Mesendoderm (in vitro differentiated cells): ENCODE measurements at regions not wholly inside any gene's neighbourhood (a gene's known extent, or its start where the extent isn't known, plus 50 kb on each side); places are given as distances from the start of the nearest gene placed in this dataset.

ENCODE experiments used
- DNase-seq: peaks from one replicate; pipeline ENCODE4 v3.0.0; 2013
- H2AK5ac ChIP-seq: 2 replicates; pipeline ENCODE4 v1.6.1; 2013; ENCODE audit warnings: low read length, inconsistent platforms
- H2BK120ac ChIP-seq: 2 replicates; pipeline ENCODE4 v1.6.1; 2013; ENCODE audit warnings: low read depth, mild to moderate bottlenecking, low read length, moderate library complexity, mixed read lengths
- H2BK15ac ChIP-seq: replicated peaks from 2 replicates; pipeline ENCODE4 v1.6.1; 2013; ENCODE audit warnings: low read depth, mild to moderate bottlenecking, moderate library complexity
- H2BK5ac ChIP-seq: 2 replicates; pipeline ENCODE4 v1.6.1; 2013; ENCODE audit warnings: low read length, inconsistent platforms
- H3K18ac ChIP-seq: 2 replicates; pipeline ENCODE4 v1.6.1; 2013; ENCODE audit warnings: mild to moderate bottlenecking, low read length, mixed read lengths
- H3K23ac ChIP-seq: one replicate; pipeline ENCODE4 v1.6.1; 2013; ENCODE audit warnings: low read length
- H3K27ac ChIP-seq: 2 replicates; pipeline ENCODE4 v1.5.1; 2013; ENCODE audit warnings: low read depth, mild to moderate bottlenecking, inconsistent platforms, low read length, moderate library complexity
- H3K27me3 ChIP-seq: 2 replicates; pipeline ENCODE4 v1.6.1; 2013; ENCODE audit warnings: low read length, control low read depth, mild to moderate bottlenecking, inconsistent platforms; ENCODE audit not compliant: insufficient read depth, poor library complexity
- H3K36me3 ChIP-seq: 2 replicates; pipeline ENCODE4 v1.6.1; 2013; ENCODE audit warnings: low read length, inconsistent platforms; ENCODE audit not compliant: control insufficient read depth, insufficient read depth
- H3K4ac ChIP-seq: one replicate; pipeline ENCODE4 v1.6.1; 2013; ENCODE audit warnings: low read depth, mild to moderate bottlenecking, low read length, moderate library complexity
- H3K4me1 ChIP-seq: 2 replicates; pipeline ENCODE4 v1.6.1; 2013; ENCODE audit warnings: low read depth, low read length, inconsistent platforms; ENCODE audit not compliant: control insufficient read depth
- H3K4me2 ChIP-seq: 2 replicates; pipeline ENCODE4 v1.6.1; 2013; ENCODE audit warnings: low read length
- H3K4me3 ChIP-seq: 2 replicates; pipeline ENCODE4 v1.5.1; 2013; ENCODE audit warnings: mild to moderate bottlenecking, low read length
- H3K56ac ChIP-seq: one replicate; pipeline ENCODE4 v1.6.1; 2013; ENCODE audit warnings: low read length
- H3K79me1 ChIP-seq: 2 replicates; pipeline ENCODE4 v1.6.1; 2013; ENCODE audit warnings: low read length, inconsistent platforms
- H3K79me2 ChIP-seq: 2 replicates; pipeline ENCODE4 v1.6.1; 2013; ENCODE audit warnings: mild to moderate bottlenecking, low read length; ENCODE audit not compliant: control insufficient read depth, insufficient read depth
- H3K9ac ChIP-seq: 2 replicates; pipeline ENCODE4 v1.6.1; 2013; ENCODE audit warnings: low read length, inconsistent platforms
- H4K5ac ChIP-seq: one replicate; pipeline ENCODE4 v1.6.1; 2013; ENCODE audit warnings: low read length
- H4K8ac ChIP-seq: one replicate; pipeline ENCODE4 v1.6.1; 2013; ENCODE audit warnings: low read depth, mild to moderate bottlenecking, control low read depth, low read length, moderate library complexity
- WGBS: extraction: QIAGEN DNeasy Blood & Tissue Kit; methylation state at CpG from one replicate; pipeline ENCODE4 v1.1.7; 2013; ENCODE audit warnings: low lambda C conversion rate, missing lambda C conversion rate; ENCODE audit not compliant: insufficient coverage; ENCODE audit errors: extremely low coverage; 5-methylcytosine and 5-hydroxymethylcytosine counted together

DNA sequence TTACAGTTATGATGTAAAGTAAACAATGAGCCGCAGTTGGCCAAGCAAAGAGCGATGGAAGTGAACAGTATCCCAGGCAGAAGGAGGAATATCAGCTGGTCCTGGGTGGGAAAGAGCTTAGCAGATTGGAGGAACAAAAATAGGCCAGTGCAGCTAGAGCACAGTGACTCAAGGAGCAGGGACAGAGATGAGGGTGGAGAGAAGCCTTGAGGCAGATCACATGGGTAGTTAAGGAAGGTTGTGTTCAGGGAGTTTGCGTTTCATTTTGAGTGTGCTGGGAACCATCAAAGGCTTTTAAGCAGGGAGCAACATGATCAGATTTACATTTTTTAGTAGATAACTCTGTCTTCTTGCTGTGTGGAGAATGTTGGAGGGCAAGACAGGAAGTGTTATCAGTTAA, 113.6 kb downstream of the OAT start:
- H3K4me3 ChIP-seq = no peak overlapping the region
- no peak overlapping the region for H2BK5ac ChIP-seq
- H3K27me3 ChIP-seq = no peaks in the 10 kb centered on the region
- no peak overlapping the region for H2BK15ac ChIP-seq
- H3K79me2 ChIP-seq = no peaks in the 10 kb centered on the region
- no CpG with 5 or more reads among the region's 3 CpGs for WGBS
- H4K8ac ChIP-seq = no peak overlapping the region
- H3K4ac ChIP-seq = no peak overlapping the region
- no peak overlapping the region for H3K56ac ChIP-seq
- no peaks in the 10 kb centered on the region for H3K36me3 ChIP-seq
- no peak overlapping the region for H3K4me2 ChIP-seq
- no peak overlapping the region for H3K9ac ChIP-seq
- H3K79me1 ChIP-seq = no peaks in the 10 kb centered on the region
- H2AK5ac ChIP-seq = no peak overlapping the region
- H3K27ac ChIP-seq = no peak overlapping the region
- no peak overlapping the region for H3K18ac ChIP-seq
- no peak overlapping the region for H2BK120ac ChIP-seq
- DNase-seq = no peak
- H3K4me1 ChIP-seq = no peaks in the 10 kb centered on the region
- H3K23ac ChIP-seq = no peak overlapping the region
- no peak overlapping the region for H4K5ac ChIP-seq

- H2BK120ac ChIP-seq = no peak overlapping the region
- H3K79me1 ChIP-seq = no peaks in the 10 kb centered on the region
- no peak overlapping the region for H4K8ac ChIP-seq
- no peak overlapping the region for H3K18ac ChIP-seq
- no peak overlapping the region for H3K4ac ChIP-seq
- H3K56ac ChIP-seq = no peak overlapping the region
- no peak for DNase-seq
- no peak overlapping the region for H3K4me2 ChIP-seq
- no CpG with 5 or more reads among the region's 6 CpGs for WGBS
- no peaks in the 10 kb centered on the region for H3K79me2 ChIP-seq
- H3K9ac ChIP-seq = no peak overlapping the region
- H3K23ac ChIP-seq = no peak overlapping the region
- H3K27me3 ChIP-seq = no peaks in the 10 kb centered on the region
- H3K27ac ChIP-seq = no peak overlapping the region
- no peak overlapping the region for H2AK5ac ChIP-seq
- H2BK5ac ChIP-seq = no peak overlapping the region
- no peak overlapping the region for H3K4me3 ChIP-seq
- no peaks in the 10 kb centered on the region for H3K4me1 ChIP-seq
- H4K5ac ChIP-seq = no peak overlapping the region
- no peak overlapping the region for H2BK15ac ChIP-seq
- no peaks in the 10 kb centered on the region for H3K36me3 ChIP-seq
These were observed 114.9 kb downstream of the OAT start for GRCh38 chr10:124303662-124304418.

GRCh38 chr10:124302951-124303505, 115.7 kb downstream of the OAT start:
- no peak for DNase-seq
- Histone ChIP-seq H3K18ac (no peak overlapping the region), H4K5ac (no peak overlapping the region), H3K9ac (no peak overlapping the region), H3K4ac (no peak overlapping the region), H3K79me2 (no peaks in the 10 kb centered on the region), H3K23ac (no peak overlapping the region), H2AK5ac (no peak overlapping the region), H3K79me1 (no peaks in the 10 kb centered on the region), H3K4me3 (no peak overlapping the region), H2BK15ac (no peak overlapping the region), H3K4me1 (no peaks in the 10 kb centered on the region), H3K36me3 (no peaks in the 10 kb centered on the region), H3K27ac (no peak overlapping the region), H4K8ac (no peak overlapping the region), H2BK120ac (no peak overlapping the region), H3K27me3 (no peaks in the 10 kb centered on the region), H3K4me2 (no peak overlapping the region), H3K56ac (no peak overlapping the region), H2BK5ac (no peak overlapping the region)
- WGBS = no CpG with 5 or more reads among the region's 8 CpGs

DNA sequence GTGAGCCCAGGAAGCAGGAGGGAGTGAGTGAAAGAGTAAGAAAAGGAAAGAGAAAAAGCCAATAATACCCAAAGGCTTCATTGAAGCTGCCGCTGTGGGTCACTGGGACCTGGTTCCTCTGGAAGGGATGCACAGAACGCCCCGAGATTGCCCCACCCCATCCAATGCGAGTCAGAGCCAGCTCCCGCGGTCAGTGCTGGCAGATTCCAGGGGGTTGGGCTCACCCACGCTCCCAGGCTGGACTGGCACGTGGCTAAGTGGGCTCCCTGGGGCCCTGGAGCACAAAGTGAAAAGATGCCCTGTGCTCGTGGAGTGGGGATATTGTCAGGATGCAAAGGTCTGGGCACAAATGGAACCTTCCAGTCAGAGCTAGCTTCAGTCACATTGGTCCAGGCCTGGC, 117.0 kb downstream of the OAT start:
- Histone ChIP-seq H2BK5ac (no peak overlapping the region), H2AK5ac (no peak overlapping the region), H4K5ac (no peak overlapping the region), H3K4me1 (no peaks in the 10 kb centered on the region), H3K36me3 (no peaks in the 10 kb centered on the region), H3K23ac (no peak overlapping the region), H2BK120ac (no peak overlapping the region), H3K79me2 (no peaks in the 10 kb centered on the region), H3K4me2 (no peak overlapping the region), H3K4me3 (no peak overlapping the region), H3K9ac (no peak overlapping the region), H3K27me3 (no peaks in the 10 kb centered on the region), H3K4ac (no peak overlapping the region), H3K27ac (no peak overlapping the region), H4K8ac (no peak overlapping the region), H3K79me1 (no peaks in the 10 kb centered on the region), H2BK15ac (no peak overlapping the region), H3K18ac (no peak overlapping the region), H3K56ac (no peak overlapping the region)
- WGBS = no CpG with 5 or more reads among the region's 9 CpGs
- DNase-seq = no peak

DNA sequence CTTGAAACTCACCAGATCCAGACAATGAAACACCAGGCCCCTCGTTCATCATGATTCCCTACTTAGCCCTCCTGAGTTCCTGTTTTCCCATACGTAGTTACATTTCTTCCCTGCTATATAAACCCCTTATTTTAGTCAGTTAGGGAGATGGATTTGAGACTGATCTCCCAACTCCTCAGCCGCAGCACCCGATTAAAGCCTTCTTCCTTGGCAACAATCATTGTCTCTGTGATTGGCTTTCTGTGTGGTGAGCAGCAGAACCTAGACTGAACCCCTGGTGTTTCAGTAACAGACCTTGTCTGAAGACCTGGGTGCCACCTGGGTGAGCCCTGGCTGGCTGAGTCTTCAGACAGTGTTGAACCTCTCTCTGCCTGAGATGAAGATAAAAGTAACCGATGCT, 118.0 kb downstream of the OAT start:
- H3K27ac ChIP-seq = no peak overlapping the region
- H4K5ac ChIP-seq = no peak overlapping the region
- no peak overlapping the region for H2BK120ac ChIP-seq
- H3K4me3 ChIP-seq = no peak overlapping the region
- no peak overlapping the region for H3K18ac ChIP-seq
- H2AK5ac ChIP-seq = no peak overlapping the region
- no peaks in the 10 kb centered on the region for H3K36me3 ChIP-seq
- H3K56ac ChIP-seq = no peak overlapping the region
- WGBS = no CpG with 5 or more reads among the region's 5 CpGs
- H2BK5ac ChIP-seq = no peak overlapping the region
- H3K9ac ChIP-seq = no peak overlapping the region
- no peak overlapping the region for H4K8ac ChIP-seq
- no peaks in the 10 kb centered on the region for H3K79me1 ChIP-seq
- H3K4me2 ChIP-seq = no peak overlapping the region
- H3K23ac ChIP-seq = no peak overlapping the region
- DNase-seq = no peak
- H3K27me3 ChIP-seq = no peaks in the 10 kb centered on the region
- H2BK15ac ChIP-seq = no peak overlapping the region
- no peaks in the 10 kb centered on the region for H3K79me2 ChIP-seq
- no peaks in the 10 kb centered on the region for H3K4me1 ChIP-seq
- no peak overlapping the region for H3K4ac ChIP-seq

- Histone ChIP-seq H3K79me2 (no peaks in the 10 kb centered on the region), H4K5ac (no peak overlapping the region), H2BK15ac (no peak overlapping the region), H3K18ac (no peak overlapping the region), H3K9ac (no peak overlapping the region), H3K4me2 (no peak overlapping the region), H3K4me3 (no peak overlapping the region), H3K79me1 (no peaks in the 10 kb centered on the region), H4K8ac (no peak overlapping the region), H3K4me1 (no peaks in the 10 kb centered on the region), H3K4ac (no peak overlapping the region), H2BK5ac (no peak overlapping the region), H3K27ac (no peak overlapping the region), H3K56ac (no peak overlapping the region), H2BK120ac (no peak overlapping the region), H2AK5ac (no peak overlapping the region), H3K27me3 (no peaks in the 10 kb centered on the region), H3K23ac (no peak overlapping the region), H3K36me3 (no peaks in the 10 kb centered on the region)
- DNase-seq = no peak
- no CpG with 5 or more reads among the region's 6 CpGs for WGBS
These were observed 118.5 kb downstream of the OAT start for GRCh38 chr10:124300224-124300623.
